PFSK-1 (cell line): ENCODE measurements at regions not wholly inside any gene's neighbourhood (a gene's known extent, or its start where the extent isn't known, plus 50 kb on each side); places are given as distances from the start of the nearest gene placed in this dataset.

Source experiments
- FOXP2 ChIP-seq: optimal IDR thresholded peaks from 2 replicates; pipeline ENCODE3; 2011; ENCODE audit warnings: borderline replicate concordance, control low read depth, inconsistent platforms; ENCODE audit not compliant: insufficient read depth; ENCODE audit errors: extremely low read length, extremely low read depth
- POLR2AphosphoS5 ChIP-seq: IDR thresholded peaks from 2 replicates; pipeline ENCODE4 v1.6.1; 2012; ENCODE audit warnings: low read depth, mild to moderate bottlenecking, control low read depth, low read length, moderate library complexity
- REST ChIP-seq, 2 experiments: IDR thresholded peaks; 2 replicates each; pipeline versions ENCODE4 v1.6.1 to v1.8.0; 2011 to 2012; ENCODE audit warnings: low read depth in 2 of 2, low read length in 2 of 2, control low read depth in 1 of 2, inconsistent platforms in 1 of 2, mild to moderate bottlenecking in 1 of 2, moderate library complexity in 1 of 2; ENCODE audit not compliant: insufficient read depth in 1 of 2
- SIN3A ChIP-seq: IDR thresholded peaks from 2 replicates; pipeline ENCODE4 v1.6.1; 2012; ENCODE audit warnings: mild to moderate bottlenecking, low read length, moderate library complexity, borderline replicate concordance; ENCODE audit not compliant: insufficient read depth
- TAF1 ChIP-seq: IDR thresholded peaks from 2 replicates; pipeline ENCODE4 v1.6.1; 2012; ENCODE audit warnings: low read length, control low read depth, borderline replicate concordance; ENCODE audit not compliant: insufficient read depth

GRCh38 chr2:9697909-9698308, 67.1 kb upstream of the YWHAQ start:
- TF ChIP-seq REST (IDR thresholded peaks at IDR 0.05; ENCODE audit: insufficient read depth in 1 of 2, low read depth in 2 of 2, low read length in 2 of 2) (no peak), POLR2AphosphoS5 (no peak), SIN3A (no peak), FOXP2 (no peak), TAF1 (no peak)
